ENCODE measurements at regions not wholly inside any gene's neighbourhood (a gene's known extent, or its start where the extent isn't known, plus 50 kb on each side); places are given as distances from the start of the nearest gene placed in this dataset.

- TF ChIP-seq CTCF (conservative IDR thresholded peaks at IDR 0.05; ENCODE audit: low read depth, low read length) (no peak), EZH2 (IDR thresholded peaks at IDR 0.05; ENCODE audit: borderline replicate concordance, low read depth, low read length, poor library complexity, severe bottlenecking) (no peak)
Measured at GRCh38 chr5:133867341-133867740, 101.1 kb downstream of the C5orf15 start.
